Stimulated activated CD4-positive, alpha-beta T cell treated with anti-CD3 and anti-CD28 coated beads, Interleukin-2, amount 100 ng/mL, for 4 hours (primary cell): ENCODE measurements at regions not wholly inside any gene's neighbourhood (a gene's known extent, or its start where the extent isn't known, plus 50 kb on each side); places are given as distances from the start of the nearest gene placed in this dataset.
"Not testable (repeated sequence)": the region's sequence is repeated elsewhere in the genome, so short reads cannot be mapped to it uniquely, and the experiment has no call there.

Source experiments
- DNase-seq: peaks from one replicate; pipeline ENCODE4 v3.0.0-alpha.2; 2020; ENCODE audit warnings: low read depth

- DNase-seq: no peak
Observed at GRCh38 chr12:91523831-91524230, 341.2 kb upstream of the DCN start.

GRCh38 chr12:91516695-91517047 is 334.1 kb upstream of the DCN start:
- no peak for DNase-seq

- no peak for DNase-seq
Observed at GRCh38 chr12:91515944-91516694, 333.5 kb upstream of the DCN start.

DNA sequence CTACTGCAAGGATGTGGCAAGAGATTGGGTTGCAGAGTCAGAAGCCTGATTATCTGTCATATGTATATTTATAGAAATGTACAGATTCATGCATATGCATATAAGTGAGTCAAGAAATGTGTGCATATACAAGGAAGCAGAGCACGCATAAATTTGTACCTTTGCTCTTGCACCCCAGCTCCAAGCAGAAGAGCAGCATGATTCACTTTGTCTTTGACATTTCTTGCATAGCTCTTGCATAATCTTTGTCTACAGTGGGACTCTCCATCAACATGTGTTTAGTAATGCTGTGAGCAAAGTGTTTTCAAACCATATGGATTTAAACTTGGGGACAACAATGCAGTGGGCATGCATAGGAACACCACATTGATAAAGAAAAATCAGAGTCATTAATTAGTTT is 330.7 kb upstream of the DCN start:
- DNase-seq: no peak

DNA sequence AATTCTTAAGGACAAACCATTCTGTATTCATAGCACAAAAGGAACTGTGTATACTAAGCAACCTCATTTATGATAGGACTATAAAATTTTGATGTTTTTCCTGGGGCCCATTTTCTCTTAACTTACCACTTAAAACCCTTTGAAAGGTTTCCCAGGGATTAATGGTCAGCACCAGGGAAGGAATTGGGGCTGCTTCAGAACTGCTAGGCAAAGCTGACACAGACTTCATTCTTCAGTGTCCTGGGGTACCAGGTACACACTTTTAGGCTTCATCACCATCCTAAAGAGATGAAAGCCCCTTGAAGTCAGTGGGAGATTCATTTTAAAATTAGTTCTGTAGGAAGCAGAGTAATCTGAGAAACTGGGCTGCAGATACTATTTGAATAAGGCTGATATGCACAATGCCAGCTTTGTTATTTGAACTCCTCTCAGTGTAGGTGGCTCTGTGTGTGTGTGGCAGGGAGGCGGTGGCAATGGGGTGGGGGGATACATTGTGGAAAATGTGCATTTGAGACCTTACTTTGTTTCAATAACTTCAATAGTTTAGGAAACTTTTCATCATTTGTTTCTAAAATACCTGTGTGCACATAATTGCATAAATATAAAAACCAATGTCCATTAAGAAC is 329.3 kb upstream of the DCN start:
- DNase-seq: no peak

DNA sequence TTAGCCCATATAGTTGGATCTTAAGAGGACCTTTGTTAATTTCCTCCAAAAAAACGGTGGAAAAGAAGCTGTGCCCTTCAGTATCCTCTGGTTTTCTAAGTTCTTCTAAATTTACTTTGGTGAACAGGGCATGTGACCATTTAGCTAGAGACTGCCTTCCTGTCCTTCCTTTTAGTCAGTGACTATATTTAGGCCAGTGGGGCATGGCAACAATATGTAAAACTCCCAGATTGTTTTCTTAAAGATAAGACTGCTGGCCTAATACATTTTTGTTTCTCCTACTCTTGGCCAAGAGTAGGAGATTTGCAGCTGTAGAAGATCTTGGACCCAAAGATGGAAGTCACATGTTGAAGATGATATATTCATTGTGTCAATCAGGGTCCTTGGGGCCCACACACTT is 325.1 kb upstream of the DCN start:
- no peak for DNase-seq

- no peak for DNase-seq
Observed at GRCh38 chr12:91506452-91506851, 323.8 kb upstream of the DCN start.

DNA sequence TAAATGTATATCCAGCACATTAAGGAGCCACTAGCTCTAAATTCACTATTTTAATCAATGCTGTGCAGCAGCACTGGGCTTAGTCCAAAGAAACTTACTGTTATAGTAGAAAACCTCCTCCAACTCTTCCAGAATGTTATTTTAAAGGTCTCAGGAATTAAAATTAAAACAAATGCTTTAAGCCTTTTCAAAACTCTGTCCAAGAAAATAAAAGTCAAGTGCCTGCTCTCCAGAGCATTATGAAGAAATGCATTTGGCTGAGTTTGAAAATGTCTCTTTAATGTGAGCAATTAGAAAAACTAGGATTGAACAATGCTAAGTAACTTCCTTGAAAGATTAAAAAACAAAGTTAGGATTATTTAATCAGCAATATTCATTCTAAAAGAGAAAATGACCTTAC is 322.4 kb upstream of the DCN start:
- DNase-seq: no peak

GRCh38 chr12:91502208-91502607 is 319.6 kb upstream of the DCN start:
- no peak for DNase-seq

GRCh38 chr12:91496337-91496736 is 313.7 kb upstream of the DCN start:
- no peak for DNase-seq

GRCh38 chr12:91493308-91493707 is 310.7 kb upstream of the DCN start:
- DNase-seq: no peak

DNA sequence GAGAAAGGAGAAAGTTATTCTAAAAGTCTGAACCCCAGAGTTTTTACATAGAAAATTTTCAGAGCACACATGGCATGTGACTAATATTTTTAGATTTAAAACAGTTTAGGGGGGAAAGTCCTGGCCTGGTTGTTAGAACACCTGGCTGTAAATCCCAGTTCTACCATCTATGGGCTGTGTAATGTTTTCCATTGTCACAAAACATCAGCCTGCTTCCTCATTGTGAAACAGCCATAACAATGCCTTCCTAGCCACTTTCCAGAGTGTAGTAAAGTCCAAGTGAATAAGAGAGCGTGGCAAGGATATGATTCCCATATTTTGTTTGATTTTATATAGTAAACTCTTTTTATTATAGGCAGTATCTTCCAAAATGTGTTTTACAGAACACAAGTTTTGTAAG is 310.0 kb upstream of the DCN start:
- no peak for DNase-seq

- no peak for DNase-seq
Observed at GRCh38 chr12:91490667-91491311, 308.2 kb upstream of the DCN start.

GRCh38 chr12:91483471-91483985 is 300.9 kb upstream of the DCN start:
- DNase-seq: no peak

DNA sequence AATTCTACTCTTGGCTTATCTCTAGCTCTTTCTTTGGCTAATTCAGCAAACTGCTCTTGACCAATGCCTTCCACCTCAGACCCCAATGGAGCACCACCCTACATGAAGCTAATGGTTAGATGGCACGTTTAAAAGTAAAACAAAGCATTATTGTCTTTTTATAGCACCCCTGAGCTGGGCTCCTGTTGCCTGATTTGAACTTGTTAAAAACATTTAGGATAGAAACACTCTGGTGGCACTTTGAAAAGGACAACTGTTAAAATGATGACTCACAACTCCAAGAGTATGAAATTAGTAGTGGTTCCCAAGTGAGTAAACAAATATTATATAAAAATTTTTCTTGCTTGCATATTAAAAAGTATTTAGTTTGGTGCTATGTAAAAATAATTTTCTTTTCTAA is 299.6 kb upstream of the DCN start:
- DNase-seq: no peak

- no peak for DNase-seq
Observed at GRCh38 chr12:91478500-91478899, 295.9 kb upstream of the DCN start.

DNA sequence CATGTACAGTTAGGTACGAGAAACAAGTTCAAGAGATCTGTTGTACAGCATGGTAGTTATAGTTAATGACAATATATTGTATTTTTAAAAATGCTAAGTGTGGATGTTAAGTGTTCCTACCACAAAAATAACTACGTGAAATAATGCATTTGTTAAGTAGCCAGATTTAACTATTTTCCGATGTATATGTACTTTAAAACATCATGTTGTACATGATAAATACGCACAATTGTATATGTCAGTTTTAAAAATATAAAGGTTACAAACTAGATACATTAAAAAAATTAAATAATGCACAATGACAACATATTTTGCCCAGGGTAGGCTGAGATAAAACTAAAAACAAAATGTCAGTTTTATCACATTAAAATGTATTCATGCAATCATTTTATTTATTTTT is 285.1 kb upstream of the DCN start:
- DNase-seq: no peak

GRCh38 chr12:91461061-91461460 is 278.4 kb upstream of the DCN start:
- no peak for DNase-seq

- DNase-seq: no peak
Observed at GRCh38 chr12:91460469-91460868, 277.9 kb upstream of the DCN start.

- no peak for DNase-seq
Observed at GRCh38 chr12:91455321-91455720, 272.7 kb upstream of the DCN start.

GRCh38 chr12:91454179-91454578 is 271.6 kb upstream of the DCN start:
- no peak for DNase-seq

- DNase-seq: not testable (repeated sequence)
Observed at GRCh38 chr12:91452464-91452863, 269.8 kb upstream of the DCN start.
